NT2/D1 (cell line): ENCODE measurements at regions not wholly inside any gene's neighbourhood (a gene's known extent, or its start where the extent isn't known, plus 50 kb on each side); places are given as distances from the start of the nearest gene placed in this dataset.

Experiments
- SUZ12 ChIP-seq: IDR thresholded peaks from 2 replicates; pipeline ENCODE4 v1.6.1; 2011; ENCODE audit not compliant: insufficient read length, insufficient read depth; ENCODE audit errors: extremely low read depth
- YY1 ChIP-seq: IDR thresholded peaks from 2 replicates; pipeline ENCODE4 v1.6.1; 2011; ENCODE audit not compliant: insufficient read length, insufficient read depth
- ZNF274 ChIP-seq: IDR thresholded peaks from 2 replicates; pipeline ENCODE4 v1.6.1; 2011; ENCODE audit warnings: mild to moderate bottlenecking, low read depth, low read length

GRCh38 chr2:107282135-107282534 is 396.2 kb upstream of the ST6GAL2 start:
- TF ChIP-seq ZNF274 (no peak), SUZ12 (no peak), YY1 (no peak)
